ENCODE measurements at regions not wholly inside any gene's neighbourhood (a gene's known extent, or its start where the extent isn't known, plus 50 kb on each side); places are given as distances from the start of the nearest gene placed in this dataset.

- DNase-seq (ENCODE audit: low read depth in 2 of 2) = no peak
These were observed 76.9 kb upstream of the PRSS58 start for GRCh38 chr7:142334806-142335205.

GRCh38 chr7:142334236-142334635, 76.4 kb upstream of the PRSS58 start:
- no peak for DNase-seq (ENCODE audit: low read depth in 2 of 2)

GRCh38 chr7:142332421-142332820, 74.6 kb upstream of the PRSS58 start:
- no peak for DNase-seq (ENCODE audit: low read depth in 2 of 2)

DNA sequence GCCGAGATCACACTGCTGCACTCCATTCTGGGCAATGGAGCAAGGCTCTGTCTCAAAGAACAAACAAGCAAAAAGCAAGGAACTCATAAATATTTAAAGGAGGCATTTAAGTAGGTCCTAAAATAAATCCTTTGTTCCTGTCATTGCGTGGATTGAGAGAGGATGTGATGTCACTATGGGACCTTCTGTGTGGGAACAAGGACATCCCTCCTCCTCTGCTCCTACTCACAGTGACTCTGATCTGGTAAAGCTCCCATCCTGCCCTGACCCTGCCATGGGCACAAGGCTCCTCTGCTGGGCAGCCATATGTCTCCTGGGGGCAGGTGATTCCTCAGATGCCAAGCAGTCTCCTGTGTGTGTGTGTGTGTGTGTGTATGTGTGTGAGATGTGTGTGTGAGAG, 74.1 kb upstream of the PRSS58 start:
- DNase-seq (ENCODE audit: low read depth in 2 of 2) = no peak

DNA sequence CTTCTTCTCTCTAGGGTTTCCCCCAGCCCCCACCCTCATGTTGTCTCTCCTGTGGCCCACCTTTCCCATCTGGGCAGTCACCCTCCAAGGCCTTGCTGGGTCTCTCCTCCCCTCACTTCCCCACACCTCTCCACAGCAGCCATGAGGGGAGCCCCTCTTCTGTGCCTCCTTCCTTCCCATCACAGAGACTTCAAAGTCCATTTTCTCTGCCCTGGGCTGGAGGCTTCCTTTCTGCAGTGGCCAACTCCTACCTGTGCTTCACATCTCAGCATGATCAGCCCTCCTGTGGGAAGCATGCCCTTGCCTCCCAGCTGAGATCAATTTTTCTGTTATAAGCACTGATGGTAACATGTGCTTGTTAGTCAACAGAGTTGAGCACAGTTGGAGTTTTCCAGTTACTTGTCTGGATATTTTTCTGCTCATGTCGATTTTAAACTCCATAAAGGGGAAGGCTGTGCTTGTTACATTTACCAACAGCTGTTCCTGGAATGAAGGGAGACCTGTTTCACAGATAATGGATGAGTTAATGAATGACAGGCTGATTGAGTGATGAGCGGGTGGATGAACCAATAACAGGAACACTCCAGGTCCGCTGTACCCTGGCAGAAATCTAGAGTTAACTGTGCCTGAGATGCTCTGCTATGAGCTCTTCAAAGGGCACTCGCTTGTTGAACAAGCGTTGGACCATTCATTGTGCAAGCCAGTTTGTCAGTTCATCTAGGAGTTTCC, 71.4 kb upstream of the PRSS58 start:
- DNase-seq (ENCODE audit: low read depth in 2 of 2) = no peak

- no peak for DNase-seq (ENCODE audit: low read depth in 2 of 2)
These were observed 70.7 kb upstream of the PRSS58 start for GRCh38 chr7:142328551-142328950.

- DNase-seq (ENCODE audit: low read depth in 2 of 2) = no peak
These were observed 70.0 kb upstream of the PRSS58 start for GRCh38 chr7:142327628-142328405.

DNA sequence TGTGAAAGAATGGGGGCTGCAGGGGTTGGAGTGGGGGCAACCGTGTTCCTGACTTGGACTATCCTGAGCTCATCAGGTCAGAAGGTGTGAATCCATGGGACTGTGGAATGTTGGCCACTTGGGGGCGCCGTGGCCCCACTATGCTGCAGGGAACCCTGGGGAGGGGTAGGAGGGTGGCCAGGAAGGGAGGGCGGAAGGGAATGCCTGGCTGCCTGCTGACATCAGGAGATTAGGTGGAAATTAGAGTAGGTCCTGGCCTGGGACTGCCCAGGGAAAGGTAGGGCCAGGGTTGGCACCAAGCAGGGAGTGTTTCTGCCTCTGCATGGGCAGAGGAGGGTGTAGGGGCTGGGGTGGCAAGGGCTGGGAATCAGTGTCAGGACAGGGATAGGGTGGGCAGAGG, 65.8 kb upstream of the PRSS58 start:
- peak; percentile 37 to 45 for DNase-seq (ENCODE audit: low read depth in 2 of 2)

- no peak for DNase-seq (ENCODE audit: low read depth in 2 of 2)
These were observed 63.5 kb upstream of the PRSS58 start for GRCh38 chr7:142321391-142321790.

DNA sequence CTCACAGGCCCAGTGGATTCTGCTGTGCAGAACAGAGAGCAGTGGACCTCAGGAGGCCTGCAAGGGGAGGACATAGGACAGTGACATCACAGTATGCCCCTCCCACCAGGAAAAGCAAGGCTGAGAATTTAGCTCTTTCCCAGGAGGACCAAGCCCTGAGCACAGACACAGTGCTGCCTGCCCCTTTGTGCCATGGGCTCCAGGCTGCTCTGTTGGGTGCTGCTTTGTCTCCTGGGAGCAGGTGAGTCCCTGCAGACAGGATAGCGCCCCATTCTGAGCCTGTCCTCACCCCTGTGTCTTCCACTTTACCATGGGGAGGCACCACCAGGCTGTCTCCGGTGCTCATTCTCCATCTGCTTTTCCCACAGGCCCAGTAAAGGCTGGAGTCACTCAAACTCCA, 63.0 kb upstream of the PRSS58 start:
- DNase-seq (ENCODE audit: low read depth in 2 of 2) = no peak

GRCh38 chr7:142319970-142320369, 62.1 kb upstream of the PRSS58 start:
- DNase-seq (ENCODE audit: low read depth in 2 of 2) = no peak

GRCh38 chr7:142314281-142314680, 56.4 kb upstream of the PRSS58 start:
- no peak for DNase-seq (ENCODE audit: low read depth in 2 of 2)

GRCh38 chr7:142313528-142313927, 55.7 kb upstream of the PRSS58 start:
- DNase-seq (ENCODE audit: low read depth in 2 of 2) = no peak

- no peak for DNase-seq (ENCODE audit: low read depth in 2 of 2)
These were observed 54.0 kb upstream of the PRSS58 start for GRCh38 chr7:142311876-142312275.

- no peak for DNase-seq (ENCODE audit: low read depth in 2 of 2)
These were observed 51.1 kb upstream of the PRSS58 start for GRCh38 chr7:142308918-142309317.

GRCh38 chr7:142308326-142308725, 50.5 kb upstream of the PRSS58 start:
- no peak for DNase-seq (ENCODE audit: low read depth in 2 of 2)

Data from dermis microvascular lymphatic vessel endothelial cell (primary cell).